Inferior parietal cortex (tissue), 1 donor: ENCODE measurements at regions not wholly inside any gene's neighbourhood (a gene's known extent, or its start where the extent isn't known, plus 50 kb on each side); places are given as distances from the start of the nearest gene placed in this dataset.

ENCODE experiments used
- DNase-seq: peaks from one replicate; pipeline ENCODE4 v3.0.0-alpha.2; 2016; ENCODE audit errors: extremely low spot score

- peak; percentile 6 for DNase-seq
These were observed 463.7 kb upstream of the CTNND2 start for GRCh38 chr5:12367973-12368372.

- no peak for DNase-seq
These were observed 456.0 kb upstream of the CTNND2 start for GRCh38 chr5:12360218-12360617.

- no peak for DNase-seq
These were observed 454.3 kb upstream of the CTNND2 start for GRCh38 chr5:12358371-12359090.

GRCh38 chr5:12357626-12358025 lies 453.4 kb upstream of the CTNND2 start:
- DNase-seq = no peak

DNA sequence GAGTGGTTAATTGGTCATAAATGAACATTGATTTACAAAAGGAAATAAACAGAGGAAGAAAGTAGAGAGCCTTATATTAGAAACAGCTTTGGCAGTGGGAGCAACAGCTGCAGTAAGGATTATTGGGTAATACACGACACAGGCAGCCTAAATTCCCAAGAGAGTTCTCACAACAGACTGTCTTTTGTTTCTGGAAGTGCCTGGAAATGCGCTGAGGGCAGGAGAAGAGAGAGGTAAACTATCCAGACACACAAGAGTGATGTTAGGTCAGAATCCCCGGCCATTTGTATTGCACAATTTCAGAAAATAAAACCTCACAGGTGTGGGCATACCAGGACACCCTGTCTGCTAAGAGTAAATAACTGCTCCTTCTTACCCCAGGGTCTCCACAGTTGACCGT lies 450.4 kb upstream of the CTNND2 start:
- DNase-seq = no peak

DNA sequence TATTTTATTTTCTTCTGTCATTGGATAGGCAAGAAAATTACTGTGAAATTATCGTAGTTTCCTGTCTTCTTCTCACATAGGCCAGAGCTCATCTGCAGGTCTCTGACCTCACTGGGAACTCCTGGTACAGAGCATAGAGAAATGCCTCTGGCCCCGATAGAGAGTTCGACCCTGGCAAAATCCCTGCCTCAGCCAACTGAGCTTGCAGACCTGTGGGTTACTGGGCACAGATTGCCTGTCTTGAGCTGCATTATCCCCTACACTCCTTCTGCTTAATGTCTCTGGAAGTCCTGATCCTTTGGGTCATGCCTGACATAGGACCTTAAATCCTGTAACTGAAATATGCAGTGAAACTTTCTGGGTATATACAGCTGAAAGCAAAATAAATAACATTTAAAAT lies 439.3 kb upstream of the CTNND2 start:
- DNase-seq = no peak

DNA sequence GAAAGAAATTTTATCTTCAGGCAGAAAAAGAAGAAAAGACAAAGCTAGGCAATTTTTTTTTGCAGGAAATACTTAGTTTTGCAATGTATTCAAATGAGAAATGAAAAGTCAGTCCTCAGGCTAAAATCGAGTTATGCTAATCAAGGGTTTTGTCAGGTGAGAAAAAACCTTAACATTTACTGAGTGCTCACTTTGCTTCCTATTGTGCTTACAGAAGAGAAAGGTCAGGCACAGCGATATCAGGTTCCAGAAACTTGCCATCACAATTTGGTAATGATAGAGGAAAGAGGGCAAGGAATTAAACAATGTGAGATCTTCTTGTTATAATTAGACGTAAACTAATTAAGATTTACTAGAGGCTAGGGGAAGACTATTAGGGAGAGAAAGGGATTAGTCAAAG lies 431.7 kb upstream of the CTNND2 start:
- DNase-seq = no peak

- no peak for DNase-seq
These were observed 428.2 kb upstream of the CTNND2 start for GRCh38 chr5:12332480-12332879.

- DNase-seq = no peak
These were observed 426.8 kb upstream of the CTNND2 start for GRCh38 chr5:12330993-12331588.

DNA sequence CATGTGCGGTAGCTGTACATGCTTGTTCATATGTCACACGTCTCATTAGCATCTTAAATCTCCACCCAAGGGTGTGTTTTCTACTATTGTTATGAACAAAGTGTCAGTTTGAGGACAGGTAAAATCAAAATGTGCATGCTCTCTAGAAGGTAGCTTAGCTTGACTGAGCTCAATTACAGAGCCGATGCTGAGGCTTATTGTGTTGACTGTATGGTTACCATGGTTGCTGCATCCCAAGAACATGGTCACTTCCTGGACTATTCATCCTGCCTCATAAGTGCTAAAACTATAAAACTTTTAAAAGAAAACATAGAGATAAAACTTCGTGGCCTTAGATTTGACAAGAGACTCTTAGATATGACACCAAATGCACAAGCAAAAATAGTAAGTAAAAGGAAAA lies 426.1 kb upstream of the CTNND2 start:
- no peak for DNase-seq

- DNase-seq = no peak
These were observed 419.5 kb upstream of the CTNND2 start for GRCh38 chr5:12323637-12324229.

DNA sequence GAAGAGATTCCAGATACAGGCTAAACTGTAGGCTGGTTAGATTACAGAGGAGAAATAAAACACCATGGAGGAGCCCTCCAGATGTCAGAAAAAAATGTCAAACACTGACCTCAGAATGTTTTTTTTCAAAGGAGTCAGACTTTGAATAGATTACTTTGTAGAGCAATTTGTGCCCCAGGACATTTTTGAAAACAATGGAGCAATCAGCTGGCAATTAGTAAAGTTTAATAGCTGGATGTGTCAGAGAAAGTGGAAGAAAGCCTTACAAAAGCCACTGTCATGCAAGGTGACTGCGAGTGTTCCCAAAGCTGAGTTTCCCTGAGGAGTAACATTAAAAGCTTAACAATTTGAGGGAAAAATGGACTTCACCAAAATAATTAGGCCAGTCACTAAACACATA lies 417.8 kb upstream of the CTNND2 start:
- no peak for DNase-seq

DNA sequence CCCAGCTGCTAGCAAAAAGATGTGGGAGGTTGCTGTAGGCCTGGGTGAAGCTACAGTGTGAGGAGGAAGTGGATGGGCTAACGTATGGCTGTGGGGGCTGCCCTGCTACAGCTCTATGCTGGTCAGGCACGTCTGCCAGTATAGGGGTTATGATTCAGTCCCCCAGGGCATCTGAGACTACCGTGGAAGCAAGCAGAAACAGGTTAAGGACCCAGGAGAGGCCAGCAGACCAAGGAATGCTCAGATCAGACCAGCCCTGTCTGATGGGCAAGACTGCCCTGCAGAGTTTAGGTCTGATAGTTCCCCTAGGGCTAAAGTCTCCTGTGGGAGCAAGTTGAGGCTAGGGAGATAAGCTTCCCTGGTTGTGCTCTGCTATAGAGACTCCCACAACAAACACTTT lies 416.1 kb upstream of the CTNND2 start:
- no peak for DNase-seq

DNA sequence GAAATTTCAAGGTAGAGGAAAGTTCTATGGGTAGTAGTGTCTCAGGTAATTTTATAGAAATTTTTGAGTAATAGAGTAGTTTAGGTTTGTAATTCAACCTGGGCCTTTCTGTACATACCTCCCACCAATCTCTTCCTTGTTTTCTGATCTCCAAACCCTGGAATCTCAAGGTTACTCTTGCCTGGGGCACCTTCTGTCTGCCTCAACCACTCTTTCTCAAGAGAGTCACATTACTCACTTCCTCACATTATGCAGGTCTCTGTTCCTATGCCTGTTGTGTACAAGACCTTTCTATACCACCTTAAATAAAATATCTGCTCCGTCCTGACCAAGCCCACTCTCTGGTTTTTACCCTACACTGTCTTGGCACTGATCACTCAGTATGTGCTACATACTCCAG lies 412.6 kb upstream of the CTNND2 start:
- DNase-seq = no peak

DNA sequence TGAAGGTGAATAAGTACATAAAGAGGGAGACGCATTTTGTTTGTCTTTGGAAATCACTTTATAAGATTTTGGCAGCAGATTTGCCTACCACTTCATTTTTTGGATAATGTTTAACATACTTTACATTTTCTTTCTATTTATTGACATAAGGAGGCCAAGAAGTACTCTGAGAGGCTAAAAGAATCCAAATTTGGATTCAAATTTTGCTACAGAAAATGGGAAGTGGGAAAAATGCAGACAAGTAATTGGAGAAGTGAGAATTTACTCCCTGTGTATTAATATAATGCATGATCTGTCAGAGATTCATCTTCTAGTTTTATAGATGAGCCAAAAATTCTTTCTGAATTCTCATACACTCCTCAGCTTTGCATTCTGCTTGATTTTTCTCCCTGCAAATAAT lies 411.2 kb upstream of the CTNND2 start:
- DNase-seq = no peak

GRCh38 chr5:12313602-12314001 lies 409.4 kb upstream of the CTNND2 start:
- DNase-seq = no peak

- DNase-seq = no peak
These were observed 408.1 kb upstream of the CTNND2 start for GRCh38 chr5:12312343-12312742.

- no peak for DNase-seq
These were observed 389.9 kb upstream of the CTNND2 start for GRCh38 chr5:12294151-12294550.

DNA sequence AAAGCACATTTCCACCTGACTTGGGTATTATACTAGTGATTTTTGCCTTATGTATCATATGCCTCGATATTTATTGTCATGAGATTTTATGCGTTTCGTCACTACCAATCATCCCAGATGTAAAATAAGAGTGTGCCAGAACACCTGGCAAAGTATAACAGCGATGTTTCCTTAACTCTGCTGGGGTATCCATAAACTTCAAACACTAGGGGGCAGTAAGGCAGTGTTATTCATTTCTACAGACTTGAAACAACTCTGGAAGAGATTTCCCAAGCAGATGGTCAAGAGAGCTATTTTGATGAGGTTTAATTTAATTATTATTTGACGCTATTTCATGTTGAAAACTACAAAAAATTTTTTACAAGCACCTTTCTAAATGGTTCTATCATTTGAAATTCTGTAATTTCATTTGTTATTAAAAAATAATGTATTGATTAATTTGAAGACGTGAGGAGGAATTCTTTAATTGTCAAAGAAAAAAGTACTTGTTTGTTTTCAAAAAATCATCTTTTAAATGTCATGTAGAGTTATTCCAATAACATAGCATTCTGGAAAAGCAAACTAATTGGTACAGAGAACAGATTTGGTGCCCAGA lies 388.5 kb upstream of the CTNND2 start:
- DNase-seq = no peak

GRCh38 chr5:12284604-12285003 lies 380.4 kb upstream of the CTNND2 start:
- DNase-seq = no peak

DNA sequence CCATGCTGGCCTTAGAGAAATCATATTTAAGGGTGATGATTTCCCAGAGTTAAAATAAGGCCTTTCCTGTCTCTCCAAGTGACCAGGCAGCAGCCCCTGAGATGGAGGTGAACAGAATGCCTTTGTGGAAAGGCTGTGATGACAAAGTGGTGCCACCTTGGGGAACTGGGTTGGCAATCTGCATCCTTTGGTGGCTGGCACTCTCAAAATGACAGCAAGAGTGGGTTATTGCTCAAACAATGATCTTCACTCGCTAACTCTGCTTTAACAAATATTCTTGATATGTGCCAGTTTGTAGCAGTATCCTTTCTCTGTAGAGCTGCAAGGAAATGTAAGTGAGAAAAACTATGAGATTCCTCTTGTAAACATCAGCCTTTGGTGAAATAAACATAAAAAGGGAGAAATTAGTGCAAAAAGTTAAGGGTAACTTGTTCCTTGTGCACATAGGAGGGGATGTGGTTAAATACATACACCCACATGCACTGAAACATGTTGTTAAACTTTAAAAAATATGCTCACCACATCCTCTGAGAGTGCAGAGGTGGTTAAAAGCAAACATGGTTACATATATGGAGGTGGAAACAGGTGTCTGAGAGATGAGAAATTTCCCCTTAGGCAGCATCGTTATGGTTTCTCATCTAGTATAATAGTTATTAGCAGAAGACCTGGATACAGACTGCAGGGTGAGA lies 373.4 kb upstream of the CTNND2 start:
- DNase-seq = no peak

GRCh38 chr5:12274236-12274635 lies 370.0 kb upstream of the CTNND2 start:
- DNase-seq = no peak
